K562 (cell line): ENCODE measurements at regions not wholly inside any gene's neighbourhood (a gene's known extent, or its start where the extent isn't known, plus 50 kb on each side); places are given as distances from the start of the nearest gene placed in this dataset.
A peak's percentile ranks its signal among the peaks of the same experiment; 100 is the strongest.

Experiments
- ARID2 ChIP-seq: fragments of 450-650 bp; IDR thresholded peaks from 2 replicates; pipeline ENCODE4 v1.6.1; 2017; ENCODE audit warnings: antibody characterized with exemption, mild to moderate bottlenecking
- BACH1 ChIP-seq: fragments of 200-800 bp; sonication (Bioruptor generic); IDR thresholded peaks from 2 replicates; pipeline ENCODE4 v1.6.1; 2016; ENCODE audit warnings: missing genetic modification characterization, missing compliant biosample characterization
- BRD4 ChIP-seq: fragments of 200-600 bp; sonication (generic); IDR thresholded peaks from 2 replicates; pipeline ENCODE4 v1.6.1; 2017; ENCODE audit warnings: inconsistent platforms
- CC2D1A ChIP-seq: fragments of 450-650 bp; IDR thresholded peaks from 2 replicates; pipeline ENCODE4 v1.6.1; 2017; ENCODE audit warnings: mild to moderate bottlenecking
- DEAF1 ChIP-seq: fragments of 450-650 bp; formaldehyde crosslinking; IDR thresholded peaks from 2 replicates; pipeline ENCODE4 v1.4.0; 2020; ENCODE audit warnings: mild to moderate bottlenecking, moderate library complexity
- EHMT2 ChIP-seq: fragments of 450-650 bp; IDR thresholded peaks from 2 replicates; pipeline ENCODE4 v1.6.1; 2018; ENCODE audit warnings: antibody characterized with exemption
- EP300 ChIP-seq: IDR thresholded peaks from 2 replicates; pipeline ENCODE4 v1.6.1; 2012; ENCODE audit warnings: low read length, improper control_type of control experiment
- ETV1 ChIP-seq: fragments of 450-650 bp; conservative IDR thresholded peaks from 2 replicates; pipeline ENCODE4 v1.6.1; 2016; ENCODE audit warnings: missing genetic modification characterization, control low read depth, low read depth, missing compliant biosample characterization
- FOXO4 ChIP-seq: fragments of 450-650 bp; formaldehyde crosslinking; IDR thresholded peaks from 2 replicates; pipeline ENCODE4 v1.4.0; 2020; ENCODE audit warnings: mild to moderate bottlenecking, moderate library complexity
- MAFF ChIP-seq: IDR thresholded peaks from 2 replicates; pipeline ENCODE4 v1.6.1; 2012; ENCODE audit warnings: low read length, improper control_type of control experiment
- MTA1 ChIP-seq: fragments of 450-650 bp; IDR thresholded peaks from 2 replicates; pipeline ENCODE4 v1.6.1; 2017; ENCODE audit warnings: borderline replicate concordance
- PBX2 ChIP-seq, 2 experiments: IDR thresholded peaks in 1 of 2; conservative IDR thresholded peaks in 1 of 2; 2 replicates each; pipeline ENCODE4 v1.6.1; 2016; ENCODE audit warnings: low read depth in 2 of 2, mild to moderate bottlenecking in 1 of 2, missing compliant biosample characterization in 1 of 2, missing genetic modification characterization in 1 of 2, moderate library complexity in 1 of 2
- PHB ChIP-seq: fragments of 250-450 bp; sonication (Bioruptor Pico); IDR thresholded peaks from 2 replicates; pipeline ENCODE4 v1.5.0; 2021
- PKNOX1 ChIP-seq: fragments of 450-650 bp; IDR thresholded peaks from 2 replicates; pipeline ENCODE4 v1.6.1; 2016
- POLR2G ChIP-seq: fragments of 200-400 bp; formaldehyde crosslinking; IDR thresholded peaks from 2 replicates; pipeline ENCODE4 v1.6.1; 2017; ENCODE audit warnings: low read depth, mild to moderate bottlenecking, antibody characterized with exemption, low read length, moderate library complexity
- SNIP1 ChIP-seq: fragments of 450-650 bp; IDR thresholded peaks from 2 replicates; pipeline ENCODE4 v1.7.1; 2017; ENCODE audit warnings: low read depth, mild to moderate bottlenecking
- TFE3 ChIP-seq: fragments of 450-650 bp; formaldehyde crosslinking; IDR thresholded peaks from 2 replicates; pipeline ENCODE4 v1.4.0; 2020; ENCODE audit warnings: mild to moderate bottlenecking, mixed read lengths
- ZNF766 ChIP-seq: fragments of 200-800 bp; sonication (Bioruptor generic); conservative IDR thresholded peaks from 2 replicates; pipeline ENCODE4 v1.6.1; 2016; ENCODE audit warnings: missing genetic modification characterization, missing compliant biosample characterization

DNA sequence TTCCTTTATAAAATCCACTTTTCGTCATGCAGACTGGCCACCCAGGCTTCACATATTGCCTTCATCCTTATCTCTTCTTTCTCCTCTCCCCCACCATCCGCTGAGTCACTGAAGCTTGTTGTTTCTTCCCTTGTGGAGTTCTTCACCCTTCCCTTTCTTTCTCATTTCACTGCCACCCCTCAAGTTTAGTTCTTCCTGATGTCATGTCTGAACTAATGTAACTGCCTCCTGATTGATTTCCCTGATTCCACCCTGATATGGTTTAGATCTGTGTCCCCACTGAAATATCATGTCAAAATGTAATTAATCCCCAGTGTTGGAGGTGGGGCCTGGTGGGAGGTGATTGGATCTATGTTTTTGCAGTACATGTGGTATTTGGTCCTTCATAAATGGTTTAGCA is 151.4 kb downstream of the CPEB2 start (continued):
- TF ChIP-seq PBX2 (CRISPR knock-in tag; IDR thresholded peaks at IDR 0.05; ENCODE audit: low read depth) (no peak), PBX2 (tag; conservative IDR thresholded peaks at IDR 0.05; ENCODE audit: low read depth) (peak; percentile 72), TFE3 (CRISPR knock-in tag) (no peak), ETV1 (tag) (peak; percentile 52; the same call in 1 of the 2 replicates), CC2D1A (peak; percentile 18; the same call in 1 of the 2 replicates), POLR2G (no peak), BACH1 (peak; percentile 86), PHB (CRISPR knock-in tag) (no peak), EP300 (peak; percentile 75), FOXO4 (CRISPR knock-in tag) (no peak), MAFF (peak; percentile 73), ARID2 (0 out of 2 replicates have a peak, but pooled peaks have one; percentile 22), PKNOX1 (peak; percentile 60), DEAF1 (CRISPR knock-in tag) (no peak), SNIP1 (0 out of 2 replicates have a peak, but pooled peaks have one; percentile 28), ZNF766 (CRISPR knock-in tag) (peak; percentile 61), EHMT2 (peak; percentile 90), MTA1 (peak; percentile 85), BRD4 (no peak)
